SK-N-SH (cell line): ENCODE measurements at regions not wholly inside any gene's neighbourhood (a gene's known extent, or its start where the extent isn't known, plus 50 kb on each side); places are given as distances from the start of the nearest gene placed in this dataset.

ENCODE experiments used
- CTCF ChIA-PET: fragments of 300-600, 350-600 bp; formaldehyde crosslinking; extraction: SDS; loops from one replicate; lab custom pipeline; 2021; lab: Yijun Ruan, JAX
- POLR2A ChIA-PET: fragments of 350-600 bp; sonication (Branson Sonifier 250); formaldehyde crosslinking; extraction: SDS; loops from one replicate; lab custom pipeline; 2020; ENCODE audit warnings: antibody characterized with exemption, inconsistent platforms; lab: Yijun Ruan, JAX
- DNase-seq: peaks from one replicate; pipeline ENCODE4 v3.0.0; 2012
- H2AFZ ChIP-seq: fragments of 200-600 bp; sonication (generic); 2 replicates; pipeline ENCODE4 v1.8.1; 2016; ENCODE audit warnings: antibody characterized with exemption, mild to moderate bottlenecking, low read depth
- H3F3A ChIP-seq: fragments of 200-600 bp; sonication (generic); replicated peaks from 2 replicates; pipeline ENCODE3; 2016; ENCODE audit warnings: antibody characterized with exemption, mild to moderate bottlenecking; ENCODE audit not compliant: insufficient read depth
- H3K27ac ChIP-seq, 2 experiments: fragments of 200-500 bp in 1 of 2; fragments of 200-600 bp in 1 of 2; sonication (Bioruptor generic) in 1 of 2; sonication (generic), shearing (Covaris generic) in 1 of 2; 2 replicates each; pipeline versions ENCODE4 v1.5.1 to v1.6.1; 2014 to 2016; ENCODE audit warnings: low read depth in 2 of 2, inconsistent platforms in 1 of 2, low read length in 1 of 2, mild to moderate bottlenecking in 1 of 2, mixed read lengths in 1 of 2
- H3K27me3 ChIP-seq: fragments of 200-600 bp; sonication (generic), shearing (Covaris generic); 2 replicates; pipeline ENCODE4 v1.6.1; 2016; ENCODE audit warnings: mixed run types; ENCODE audit not compliant: insufficient read depth
- H3K36me3 ChIP-seq, 2 experiments: fragments of 200-500 bp in 1 of 2; fragments of 200-600 bp in 1 of 2; sonication (Bioruptor generic) in 1 of 2; sonication (generic) in 1 of 2; replicated peaks in 1 of 2; 2 replicates each; pipeline versions ENCODE3 to v1.5.1; 2014 to 2016; ENCODE audit warnings: low read length in 1 of 2, mild to moderate bottlenecking in 1 of 2; ENCODE audit not compliant: insufficient read depth in 2 of 2, control insufficient read depth in 1 of 2
- H3K4me1 ChIP-seq, 2 experiments: fragments of 200-500 bp in 1 of 2; fragments of 200-600 bp in 1 of 2; sonication (Bioruptor generic) in 1 of 2; sonication (generic), shearing (Covaris generic) in 1 of 2; 2 replicates each; pipeline versions ENCODE4 v1.5.1 to v1.6.1; 2014 to 2016; ENCODE audit warnings: low read depth in 1 of 2, low read length in 1 of 2, mixed run types in 1 of 2; ENCODE audit not compliant: insufficient read depth in 2 of 2, control insufficient read depth in 1 of 2
- H3K4me2 ChIP-seq: fragments of 200-600 bp; sonication (generic), shearing (Covaris generic); 2 replicates; pipeline ENCODE4 v1.6.1; 2017; ENCODE audit warnings: mixed run types
- H3K4me3 ChIP-seq, 2 experiments: fragments of 200-500 bp in 1 of 2; fragments of 200-600 bp in 1 of 2; sonication (Bioruptor generic) in 1 of 2; sonication (generic), shearing (Covaris generic) in 1 of 2; 2 replicates each; pipeline versions ENCODE4 v1.5.1 to v1.8.1; 2014 to 2016; ENCODE audit warnings: low read depth in 2 of 2, inconsistent platforms in 1 of 2, low read length in 1 of 2, mild to moderate bottlenecking in 1 of 2, mixed read lengths in 1 of 2, moderate library complexity in 1 of 2
- H3K79me2 ChIP-seq: fragments of 200-600 bp; sonication (generic); 2 replicates; pipeline ENCODE4 v1.8.1; 2017; ENCODE audit warnings: mild to moderate bottlenecking; ENCODE audit not compliant: insufficient read depth
- H3K9ac ChIP-seq: fragments of 200-600 bp; sonication (generic); 2 replicates; pipeline ENCODE4 v1.6.1; 2017; ENCODE audit warnings: mixed run types
- H3K9me2 ChIP-seq: fragments of 200-600 bp; sonication (generic); 2 replicates; pipeline ENCODE4 v1.6.1; 2017; ENCODE audit warnings: mixed run types
- H3K9me3 ChIP-seq: fragments of 200-600 bp; sonication (generic); 2 replicates; pipeline ENCODE4 v1.6.1; 2017; ENCODE audit warnings: mixed run types, mild to moderate bottlenecking, moderate library complexity
- H4K20me1 ChIP-seq: fragments of 200-600 bp; sonication (generic); 2 replicates; pipeline ENCODE4 v1.6.1; 2017; ENCODE audit warnings: mild to moderate bottlenecking, mixed run types; ENCODE audit not compliant: insufficient read depth
- CHD2 ChIP-seq: fragments of 150-350 bp; IDR thresholded peaks from 2 replicates; pipeline ENCODE4 v1.6.1; 2018; ENCODE audit warnings: low read length; ENCODE audit not compliant: partially characterized antibody
- EP300 ChIP-seq, 2 experiments: IDR thresholded peaks; 2 replicates each; pipeline versions ENCODE4 v1.4.0 to v1.6.1; 2012; ENCODE audit warnings: borderline replicate concordance in 1 of 2, low read depth in 1 of 2, low read length in 1 of 2
- EZH2phosphoT487 ChIP-seq: fragments of 200-600 bp; sonication (generic); IDR thresholded peaks from 2 replicates; pipeline ENCODE4 v1.6.1; 2017; ENCODE audit warnings: low read depth, mixed run types, mild to moderate bottlenecking, antibody characterized with exemption, moderate library complexity, borderline replicate concordance
- FOSL2 ChIP-seq: IDR thresholded peaks from 2 replicates; pipeline ENCODE4 v1.4.0; 2012; ENCODE audit warnings: low read depth, mild to moderate bottlenecking, moderate library complexity, borderline replicate concordance
- GABPA ChIP-seq: IDR thresholded peaks from 2 replicates; pipeline ENCODE4 v1.4.0; 2012; ENCODE audit warnings: low read depth, mild to moderate bottlenecking
- IRF3 ChIP-seq: fragments of 150-350 bp; IDR thresholded peaks from 2 replicates; pipeline ENCODE4 v1.6.1; 2016; ENCODE audit warnings: mild to moderate bottlenecking, low read depth, low read length
- MAX ChIP-seq: IDR thresholded peaks from 2 replicates; pipeline ENCODE4 v1.4.0; 2012; ENCODE audit warnings: low read depth
- MEF2A ChIP-seq: IDR thresholded peaks from 2 replicates; pipeline ENCODE4 v1.4.0; 2012; ENCODE audit warnings: low read depth, borderline replicate concordance
- NFIC ChIP-seq: IDR thresholded peaks from 2 replicates; pipeline ENCODE4 v1.4.0; 2012; ENCODE audit warnings: borderline replicate concordance
- NRF1 ChIP-seq: IDR thresholded peaks from 2 replicates; pipeline ENCODE4 v1.6.1; 2012; ENCODE audit warnings: low read depth, mild to moderate bottlenecking, low read length
- PBX3 ChIP-seq: IDR thresholded peaks from 2 replicates; pipeline ENCODE4; 2012
- RFX5 ChIP-seq: IDR thresholded peaks from 2 replicates; pipeline ENCODE4 v1.6.1; 2012; ENCODE audit warnings: mild to moderate bottlenecking, improper control_type of control experiment, low read length
- SIN3A ChIP-seq: IDR thresholded peaks from 2 replicates; pipeline ENCODE4 v1.6.1; 2012; ENCODE audit warnings: low read depth, mild to moderate bottlenecking, low read length, moderate library complexity, borderline replicate concordance
- SMC3 ChIP-seq: IDR thresholded peaks from 2 replicates; pipeline ENCODE4 v1.6.1; 2012; ENCODE audit warnings: low read depth, low read length, improper control_type of control experiment
- TAF1 ChIP-seq: IDR thresholded peaks from 2 replicates; pipeline ENCODE4 v1.6.1; 2012; ENCODE audit warnings: low read depth, mild to moderate bottlenecking, low read length, moderate library complexity, borderline replicate concordance
- TCF12 ChIP-seq: IDR thresholded peaks from 2 replicates; pipeline ENCODE4 v1.4.0; 2012
- TEAD4 ChIP-seq: IDR thresholded peaks from 2 replicates; pipeline ENCODE4 v1.4.0; 2012; ENCODE audit warnings: mild to moderate bottlenecking, borderline replicate concordance; ENCODE audit not compliant: insufficient read depth
- USF2 ChIP-seq: fragments of 150-350 bp; IDR thresholded peaks from 2 replicates; pipeline ENCODE4 v1.6.1; 2017; ENCODE audit warnings: antibody characterized with exemption, low read length, low read depth, borderline replicate concordance
- YY1 ChIP-seq: IDR thresholded peaks from 2 replicates; pipeline ENCODE4 v1.4.0; 2012; ENCODE audit warnings: low read depth, mild to moderate bottlenecking
- WGBS: methylation state at CpG from one replicate; pipeline ENCODE4 v1.1.6; 2017; ENCODE audit warnings: low lambda C conversion rate; 5-methylcytosine and 5-hydroxymethylcytosine counted together

- ChIA-PET CTCF (interaction anchor here (1.2 to 2.0 kb wide), 2 partner anchors 10 to 159 kb away, joined by 3 to 15 read pairs; no protein-coding TSS in a partner anchor), POLR2A (no interaction called here)
- Histone ChIP-seq H3F3A (no peaks in the 10 kb centered on the region), H3K4me2 (no peak overlapping the region), H3K9ac (no peak overlapping the region), H3K4me3 (no peak overlapping the region), H3K36me3 (no peaks in the 10 kb centered on the region), H3K9me2 (no peaks in the 10 kb centered on the region), H3K79me2 (no peaks in the 10 kb centered on the region), H4K20me1 (no peaks in the 10 kb centered on the region), H3K9me3 (no peaks in the 10 kb centered on the region), H3K27me3 (no peaks in the 10 kb centered on the region), H3K4me1 (no peaks in the 10 kb centered on the region), H3K27ac (no peak overlapping the region), H2AFZ (no peak overlapping the region)
- no peak for TF ChIP-seq TCF12
- TF ChIP-seq USF2, result no peak
- no peak for TF ChIP-seq SIN3A
- TF ChIP-seq CHD2, result no peak
- TF ChIP-seq MEF2A, result no peak
- no peak for TF ChIP-seq MAX
- no peak for TF ChIP-seq GABPA
- no peak for TF ChIP-seq TEAD4
- TF ChIP-seq NFIC, result no peak
- TF ChIP-seq PBX3, result no peak
- TF ChIP-seq RFX5, result no peak
- TF ChIP-seq SMC3, result no peak
- TF ChIP-seq NRF1, result no peak
- TF ChIP-seq EZH2phosphoT487, result no peak
- no peak for TF ChIP-seq EP300 (IDR thresholded peaks at IDR 0.05; ENCODE audit: borderline replicate concordance in 1 of 2, low read depth in 1 of 2, low read length in 1 of 2)
- no peak for TF ChIP-seq TAF1
- TF ChIP-seq FOSL2, result no peak
- no peak for TF ChIP-seq YY1
- no peak for TF ChIP-seq IRF3
- DNase-seq, result no peak
- 62% methylated on average over 14 of the region's 15 CpGs for WGBS
Measured at GRCh38 chr20:40956542-40957264, 71.9 kb upstream of the TOP1 start.
